Panc1 (cell line): ENCODE measurements at regions not wholly inside any gene's neighbourhood (a gene's known extent, or its start where the extent isn't known, plus 50 kb on each side); places are given as distances from the start of the nearest gene placed in this dataset.

Experiments used
- ATAC-seq: fragments of 200-7000 bp; cut with Tn5 transposase; 2 replicates; pipeline ENCODE4 v1.9.1; 2020; ENCODE audit warnings: mild to moderate bottlenecking, moderate library complexity
- BruUV-seq: library from RNA; stranded (reverse); fragments of 400-500 nt; replicated peaks from 2 replicates; lab custom pipeline; 2021; lab: Mats Ljungman, UMichigan
- CTCF ChIA-PET: fragments of 300-600 bp; sonication (Branson Sonifier 250); formaldehyde crosslinking; loops from one replicate; lab custom pipeline; 2022; ENCODE audit warnings: antibody characterized with exemption; lab: Charles Lee
- POLR2A ChIA-PET: fragments of 300-600 bp; sonication (Branson Sonifier 250); formaldehyde crosslinking; loops from one replicate; lab custom pipeline; 2022; ENCODE audit warnings: antibody characterized with exemption; lab: Charles Lee
- DNase-seq: peaks from one replicate; pipeline ENCODE4 v3.0.0-alpha.2; 2010; ENCODE audit warnings: low read depth, low spot score
- H3K27ac ChIP-seq: 2 replicates; pipeline ENCODE4 v1.5.1; 2011; ENCODE audit warnings: mild to moderate bottlenecking, low read length, inconsistent platforms
- H3K27me3 ChIP-seq: fragments of 200-500 bp; sonication (Bioruptor generic); 2 replicates; pipeline ENCODE4 v1.6.0; 2014; ENCODE audit warnings: low read length, inconsistent platforms; ENCODE audit not compliant: control insufficient read depth, insufficient read depth
- H3K36me3 ChIP-seq: fragments of 200-500 bp; sonication (Bioruptor generic); 2 replicates; pipeline ENCODE4 v1.5.1; 2014; ENCODE audit warnings: inconsistent platforms, mild to moderate bottlenecking, low read length, moderate library complexity; ENCODE audit not compliant: control insufficient read depth, insufficient read depth
- H3K4me1 ChIP-seq: 2 replicates; pipeline ENCODE4 v1.5.1; 2011; ENCODE audit warnings: inconsistent platforms, mild to moderate bottlenecking, low read length, moderate library complexity; ENCODE audit not compliant: control insufficient read depth, insufficient read depth
- H3K4me3 ChIP-seq, 2 experiments: 2 replicates each; pipeline ENCODE4 v1.5.1; 2011 to 2012; ENCODE audit warnings: low read depth in 2 of 2, low read length in 2 of 2, mild to moderate bottlenecking in 2 of 2, inconsistent platforms in 1 of 2, moderate library complexity in 1 of 2
- H3K9me3 ChIP-seq: fragments of 200-500 bp; sonication (Bioruptor generic); 2 replicates; pipeline ENCODE4 v1.5.1; 2014; ENCODE audit warnings: low read depth, mild to moderate bottlenecking, inconsistent platforms, low read length, moderate library complexity; ENCODE audit not compliant: control insufficient read depth, insufficient read depth
- POLR2AphosphoS5 ChIP-seq: IDR thresholded peaks from 2 replicates; pipeline ENCODE4 v1.6.1; 2012; ENCODE audit warnings: mild to moderate bottlenecking, low read depth, low read length, moderate library complexity
- SIN3A ChIP-seq: IDR thresholded peaks from 2 replicates; pipeline ENCODE4 v1.6.1; 2012; ENCODE audit warnings: low read depth, mild to moderate bottlenecking, low read length, moderate library complexity, borderline replicate concordance; ENCODE audit not compliant: insufficient read depth
- TCF7L2 ChIP-seq: IDR thresholded peaks from 2 replicates; pipeline ENCODE4 v1.6.1; 2011; ENCODE audit warnings: mild to moderate bottlenecking, low read depth, low read length, inconsistent platforms
- in situ Hi-C: cut with HindIII; loops from 2 replicates; pipeline ENCODE4 v1.10.0; 2016; ENCODE audit warnings: low sequenced_read_pairs, low pct_unique_long_range_greater_than_20kb
- intact Hi-C: fragments of 100-400 bp; cut with micrococcal nuclease; formaldehyde crosslinking; loops from one replicate; pipeline ENCODE4 v1.10.0; 2022; ENCODE audit not compliant: unreplicated experiment
- TF ChIP-seq, protein P1 (sequence below): fragments of 450-650 bp; IDR thresholded peaks from 2 replicates; pipeline ENCODE4 v1.5.1; 2017; ENCODE audit warnings: mild to moderate bottlenecking
- TF ChIP-seq, protein P2 (sequence below), 2 experiments: IDR thresholded peaks; 2 replicates each; pipeline ENCODE4 v1.6.1; 2011 to 2012; ENCODE audit warnings: low read depth in 2 of 2, control low read depth in 1 of 2, low read length in 1 of 2, mild to moderate bottlenecking in 1 of 2, moderate library complexity in 1 of 2; ENCODE audit not compliant: insufficient read depth in 1 of 2

GRCh38 chr12:34233618-34234017, 211.3 kb downstream of the ALG10 start:
- Histone ChIP-seq H3K27me3 (no peaks in the 10 kb centered on the region), H3K4me1 (no peaks in the 10 kb centered on the region), H3K36me3 (no peaks in the 10 kb centered on the region), H3K9me3 (no peaks in the 10 kb centered on the region), H3K27ac (no peak overlapping the region), H3K4me3 (no peak overlapping the region)
- TF ChIP-seq, protein P1, sequence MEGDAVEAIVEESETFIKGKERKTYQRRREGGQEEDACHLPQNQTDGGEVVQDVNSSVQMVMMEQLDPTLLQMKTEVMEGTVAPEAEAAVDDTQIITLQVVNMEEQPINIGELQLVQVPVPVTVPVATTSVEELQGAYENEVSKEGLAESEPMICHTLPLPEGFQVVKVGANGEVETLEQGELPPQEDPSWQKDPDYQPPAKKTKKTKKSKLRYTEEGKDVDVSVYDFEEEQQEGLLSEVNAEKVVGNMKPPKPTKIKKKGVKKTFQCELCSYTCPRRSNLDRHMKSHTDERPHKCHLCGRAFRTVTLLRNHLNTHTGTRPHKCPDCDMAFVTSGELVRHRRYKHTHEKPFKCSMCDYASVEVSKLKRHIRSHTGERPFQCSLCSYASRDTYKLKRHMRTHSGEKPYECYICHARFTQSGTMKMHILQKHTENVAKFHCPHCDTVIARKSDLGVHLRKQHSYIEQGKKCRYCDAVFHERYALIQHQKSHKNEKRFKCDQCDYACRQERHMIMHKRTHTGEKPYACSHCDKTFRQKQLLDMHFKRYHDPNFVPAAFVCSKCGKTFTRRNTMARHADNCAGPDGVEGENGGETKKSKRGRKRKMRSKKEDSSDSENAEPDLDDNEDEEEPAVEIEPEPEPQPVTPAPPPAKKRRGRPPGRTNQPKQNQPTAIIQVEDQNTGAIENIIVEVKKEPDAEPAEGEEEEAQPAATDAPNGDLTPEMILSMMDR, result no peak
- TF ChIP-seq POLR2AphosphoS5 (no peak), SIN3A (no peak), TCF7L2 (no peak)
- TF ChIP-seq, protein P2, sequence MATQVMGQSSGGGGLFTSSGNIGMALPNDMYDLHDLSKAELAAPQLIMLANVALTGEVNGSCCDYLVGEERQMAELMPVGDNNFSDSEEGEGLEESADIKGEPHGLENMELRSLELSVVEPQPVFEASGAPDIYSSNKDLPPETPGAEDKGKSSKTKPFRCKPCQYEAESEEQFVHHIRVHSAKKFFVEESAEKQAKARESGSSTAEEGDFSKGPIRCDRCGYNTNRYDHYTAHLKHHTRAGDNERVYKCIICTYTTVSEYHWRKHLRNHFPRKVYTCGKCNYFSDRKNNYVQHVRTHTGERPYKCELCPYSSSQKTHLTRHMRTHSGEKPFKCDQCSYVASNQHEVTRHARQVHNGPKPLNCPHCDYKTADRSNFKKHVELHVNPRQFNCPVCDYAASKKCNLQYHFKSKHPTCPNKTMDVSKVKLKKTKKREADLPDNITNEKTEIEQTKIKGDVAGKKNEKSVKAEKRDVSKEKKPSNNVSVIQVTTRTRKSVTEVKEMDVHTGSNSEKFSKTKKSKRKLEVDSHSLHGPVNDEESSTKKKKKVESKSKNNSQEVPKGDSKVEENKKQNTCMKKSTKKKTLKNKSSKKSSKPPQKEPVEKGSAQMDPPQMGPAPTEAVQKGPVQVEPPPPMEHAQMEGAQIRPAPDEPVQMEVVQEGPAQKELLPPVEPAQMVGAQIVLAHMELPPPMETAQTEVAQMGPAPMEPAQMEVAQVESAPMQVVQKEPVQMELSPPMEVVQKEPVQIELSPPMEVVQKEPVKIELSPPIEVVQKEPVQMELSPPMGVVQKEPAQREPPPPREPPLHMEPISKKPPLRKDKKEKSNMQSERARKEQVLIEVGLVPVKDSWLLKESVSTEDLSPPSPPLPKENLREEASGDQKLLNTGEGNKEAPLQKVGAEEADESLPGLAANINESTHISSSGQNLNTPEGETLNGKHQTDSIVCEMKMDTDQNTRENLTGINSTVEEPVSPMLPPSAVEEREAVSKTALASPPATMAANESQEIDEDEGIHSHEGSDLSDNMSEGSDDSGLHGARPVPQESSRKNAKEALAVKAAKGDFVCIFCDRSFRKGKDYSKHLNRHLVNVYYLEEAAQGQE (IDR thresholded peaks at IDR 0.05; ENCODE audit: insufficient read depth in 1 of 2, low read depth in 2 of 2, low read length in 1 of 2), result no peak
- CTCF ChIA-PET, result no interaction called here
- intact Hi-C loops, result loop anchor here (10.0 kb wide), 1 partner anchor 61 kb away; no protein-coding TSS in a partner anchor
- POLR2A ChIA-PET, result no interaction called here
- in situ Hi-C loops, result no loop called here
- ATAC-seq (no peak), DNase-seq (no peak)
- no TSS peak for BruUV-seq

- Histone ChIP-seq H3K27me3 (no peaks in the 10 kb centered on the region), H3K4me3 (no peak overlapping the region), H3K36me3 (no peaks in the 10 kb centered on the region), H3K4me1 (no peaks in the 10 kb centered on the region), H3K27ac (no peak overlapping the region), H3K9me3 (no peaks in the 10 kb centered on the region)
- ChIA-PET CTCF (no interaction called here), POLR2A (no interaction called here)
- no TSS peak for BruUV-seq
- TF ChIP-seq, protein P1, result no peak
- TF ChIP-seq POLR2AphosphoS5 (no peak), TCF7L2 (no peak), SIN3A (no peak)
- TF ChIP-seq, protein P2 (IDR thresholded peaks at IDR 0.05; ENCODE audit: insufficient read depth in 1 of 2, low read depth in 2 of 2, low read length in 1 of 2), result no peak
- intact Hi-C loops, result loop anchor here (10.0 kb wide), 1 partner anchor 59 kb away; no protein-coding TSS in a partner anchor
- in situ Hi-C loops, result no loop called here
- no peak for ATAC-seq
- DNase-seq, result no peak
Observed at GRCh38 chr12:34236073-34236472, 213.8 kb downstream of the ALG10 start.
